Inferior parietal cortex (tissue), 1 donor: ENCODE measurements at regions not wholly inside any gene's neighbourhood (a gene's known extent, or its start where the extent isn't known, plus 50 kb on each side); places are given as distances from the start of the nearest gene placed in this dataset.
A peak's percentile ranks its signal among the peaks of the same experiment; 100 is the strongest.

Source experiments
- DNase-seq: peaks from one replicate; pipeline ENCODE4 v3.0.0-alpha.2; 2016; ENCODE audit errors: extremely low spot score

DNA sequence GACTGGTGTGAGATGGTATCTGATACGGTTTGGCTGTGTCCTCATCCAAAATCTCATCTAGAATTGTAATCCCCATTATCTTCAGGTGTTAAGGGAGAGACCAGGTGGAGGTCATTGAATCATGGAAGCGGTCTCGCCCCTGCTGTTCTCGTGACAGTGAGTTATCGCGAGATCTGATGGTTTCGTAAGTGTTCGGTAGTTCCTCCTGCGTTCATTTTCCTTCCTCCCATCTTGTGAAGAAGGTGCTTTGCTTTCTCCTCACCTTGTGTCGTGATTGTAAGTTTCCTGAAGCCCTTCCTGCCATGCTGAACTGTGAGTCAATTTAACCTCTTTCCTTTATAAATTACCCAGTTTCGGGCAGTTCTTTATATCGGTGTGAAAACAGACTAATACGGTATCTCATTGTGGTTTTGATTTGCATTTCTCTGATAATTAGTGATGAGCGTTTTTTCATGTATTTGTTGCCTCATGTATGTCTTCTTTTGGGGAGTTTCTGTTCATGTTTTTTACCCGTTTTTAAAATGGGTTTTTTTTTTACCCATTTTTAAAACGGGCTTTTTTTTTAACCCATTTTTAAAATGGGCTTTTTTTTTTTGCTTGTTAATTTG is 102.8 kb upstream of the SLC10A2 start:
- DNase-seq: no peak

DNA sequence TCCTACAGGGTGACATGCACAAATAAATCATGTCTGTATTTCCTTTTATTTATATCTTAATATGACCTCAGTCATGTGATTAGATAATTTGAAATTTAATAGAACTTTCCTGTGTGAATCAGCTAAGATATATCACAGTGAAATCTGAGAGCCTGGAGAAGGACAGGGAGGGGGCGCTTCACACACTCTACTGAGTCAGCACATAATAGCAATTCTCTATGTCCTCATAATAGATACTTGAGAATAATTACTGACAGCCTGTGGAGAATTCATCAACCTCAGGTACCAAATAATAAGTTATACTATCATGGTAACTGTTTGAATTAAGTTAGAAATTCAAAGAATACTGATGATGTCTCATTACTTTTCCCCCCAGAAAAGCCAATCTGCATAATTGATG is 98.0 kb upstream of the SLC10A2 start:
- no peak for DNase-seq

DNA sequence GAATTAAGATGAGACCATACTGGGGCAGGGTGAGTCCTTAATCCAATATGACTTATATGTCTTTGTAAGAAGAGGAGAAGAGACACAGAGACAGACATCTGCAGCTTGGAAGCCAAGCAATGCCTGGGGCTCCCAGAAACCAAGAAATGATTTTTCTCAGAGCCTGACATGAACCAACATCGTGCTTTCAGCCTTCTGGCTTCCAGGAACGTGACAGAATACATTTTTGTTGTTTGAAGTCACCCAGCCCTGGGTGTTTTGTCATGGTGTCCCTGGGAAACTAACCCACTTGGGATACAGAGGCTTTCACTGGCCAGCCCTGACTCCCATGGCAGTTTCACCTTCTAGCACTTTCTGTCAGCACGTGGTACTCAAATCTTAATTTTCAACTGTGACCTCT is 95.3 kb upstream of the SLC10A2 start:
- no peak for DNase-seq

DNA sequence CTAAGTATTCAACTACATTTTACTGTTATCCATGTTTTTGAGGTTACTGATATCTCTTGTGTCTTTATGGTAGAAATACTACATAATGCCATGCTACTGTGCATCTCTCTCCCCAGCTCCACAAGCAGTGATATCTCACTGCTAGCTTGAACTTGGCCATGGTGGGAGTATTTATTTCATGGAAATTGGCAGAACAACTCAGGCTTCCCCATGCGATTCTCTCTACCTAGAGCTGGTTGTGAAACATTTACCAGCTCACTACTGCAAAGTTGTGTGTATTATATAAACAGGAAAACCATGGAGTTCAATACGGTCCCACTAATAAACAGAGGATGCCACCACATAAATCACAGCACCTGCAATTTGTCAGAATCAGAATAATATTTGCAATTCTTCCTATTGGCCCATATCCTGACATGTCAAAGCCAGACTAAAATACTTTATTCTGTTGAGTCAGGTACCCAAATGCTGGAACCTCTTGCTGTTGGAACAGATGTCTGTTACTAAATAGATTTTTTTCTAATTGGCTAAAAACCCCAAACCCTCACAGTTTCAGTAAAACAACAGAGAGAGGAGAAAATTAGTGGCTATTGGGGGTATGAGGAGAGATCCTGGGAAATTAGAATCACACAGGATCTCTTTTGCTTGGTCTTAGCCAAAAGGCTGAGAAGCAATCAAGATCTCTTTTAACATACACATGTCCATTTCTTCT is 91.4 kb upstream of the SLC10A2 start:
- DNase-seq: no peak

DNA sequence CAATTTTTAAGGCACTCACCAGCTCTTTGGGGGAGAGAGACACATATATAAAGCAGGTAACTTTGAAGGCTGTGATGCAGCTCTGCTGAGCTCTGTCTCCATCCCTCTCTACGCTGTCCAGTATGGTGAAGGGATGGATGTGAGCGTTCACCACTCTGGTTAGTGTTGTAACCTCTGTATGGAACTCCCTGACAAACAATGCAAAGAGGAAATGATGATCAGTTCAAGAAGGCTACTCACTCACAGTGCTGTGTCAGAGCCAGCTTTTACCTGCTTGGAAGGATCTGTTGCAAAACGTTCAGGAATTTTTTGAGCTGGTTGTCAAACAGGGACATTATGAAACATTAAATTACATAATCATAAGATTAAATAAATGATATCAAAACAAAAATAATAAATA is 90.8 kb upstream of the SLC10A2 start:
- peak; percentile 4 for DNase-seq

DNA sequence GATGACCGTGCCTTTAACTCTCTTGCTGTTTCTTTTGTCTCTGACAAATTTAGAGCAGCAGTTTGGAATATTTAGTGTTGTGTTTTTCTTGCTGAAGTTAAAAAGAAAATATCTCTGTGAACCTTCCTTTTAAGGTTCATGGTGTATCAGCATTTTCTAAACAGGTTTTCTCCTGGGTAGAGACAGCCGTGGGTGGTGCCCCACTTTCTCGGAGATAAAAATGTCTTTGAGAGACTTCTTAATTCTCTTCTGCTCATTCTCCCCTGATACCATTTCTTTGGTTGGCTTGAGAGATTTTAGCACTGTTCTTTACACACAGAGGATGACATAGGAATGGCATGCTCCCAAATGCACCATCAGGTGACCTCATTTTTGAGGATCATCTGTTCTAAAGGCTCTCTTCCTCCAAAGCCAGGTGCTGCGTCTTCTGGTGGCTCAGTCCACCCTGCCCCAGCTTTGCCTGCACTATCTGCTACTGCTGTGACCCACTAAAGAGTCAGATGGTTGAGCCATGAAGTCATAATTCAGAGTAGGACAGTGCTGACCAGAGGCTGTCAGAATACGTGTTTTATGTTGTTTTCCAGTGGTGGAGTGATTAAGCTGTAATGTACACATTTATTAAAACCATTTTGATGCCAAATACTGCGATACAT is 90.3 kb upstream of the SLC10A2 start:
- peak; percentile 3 for DNase-seq

DNA sequence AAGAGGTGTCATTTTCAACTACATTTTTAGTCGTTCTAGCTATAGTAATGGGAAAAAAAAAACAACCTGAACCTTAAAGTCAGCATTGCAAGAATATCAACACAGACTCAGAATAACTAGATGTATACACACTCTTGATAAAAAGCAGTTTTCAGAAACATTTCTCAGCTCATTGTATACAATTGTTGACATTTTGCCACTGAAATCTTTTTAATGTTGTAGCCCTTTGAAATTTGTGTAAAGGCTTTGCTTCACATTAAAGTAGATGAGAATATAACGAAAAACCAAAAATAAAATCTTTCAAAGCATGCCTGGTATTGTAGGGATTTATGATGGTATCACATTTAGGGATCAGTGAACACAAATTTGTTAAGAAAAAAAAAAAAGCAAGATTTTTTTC is 87.2 kb upstream of the SLC10A2 start:
- no peak for DNase-seq

DNA sequence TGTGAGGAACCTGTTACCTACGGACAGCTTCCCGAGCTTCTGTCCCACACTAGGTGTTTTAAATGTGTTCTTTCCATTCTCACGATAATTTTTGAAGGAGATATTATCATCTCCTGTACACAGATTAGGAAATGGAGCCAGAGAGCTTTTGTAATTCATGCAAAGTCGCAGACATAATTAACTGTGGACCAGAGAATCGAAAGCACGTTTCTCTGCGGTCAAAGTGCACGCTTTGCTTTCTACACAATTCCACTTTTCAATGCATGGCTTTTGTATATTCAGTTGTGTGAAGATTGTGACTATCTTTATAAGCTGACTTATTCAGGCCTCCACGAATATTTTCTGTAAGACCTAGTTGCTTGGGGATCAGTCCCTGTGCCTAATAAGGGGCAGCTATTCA is 81.7 kb upstream of the SLC10A2 start:
- no peak for DNase-seq

DNA sequence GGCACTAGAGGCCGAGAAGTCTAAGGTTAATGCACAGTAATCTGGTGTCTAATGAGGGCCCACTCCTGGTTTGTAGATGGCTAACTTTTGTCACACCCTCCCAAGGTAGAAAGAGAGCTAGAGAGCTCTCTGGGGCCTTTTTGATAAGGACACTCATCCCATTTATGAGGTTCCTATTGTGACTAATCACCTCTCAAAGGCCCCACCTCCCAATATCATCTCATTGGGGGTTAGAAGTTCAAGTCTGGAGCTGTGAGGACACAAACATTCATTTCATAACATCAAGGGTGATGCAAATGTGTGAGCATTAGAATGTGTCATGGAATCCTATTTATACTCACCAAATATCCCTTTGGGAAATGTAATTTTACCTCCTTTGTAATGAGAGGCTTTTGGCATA is 79.2 kb upstream of the SLC10A2 start:
- no peak for DNase-seq

DNA sequence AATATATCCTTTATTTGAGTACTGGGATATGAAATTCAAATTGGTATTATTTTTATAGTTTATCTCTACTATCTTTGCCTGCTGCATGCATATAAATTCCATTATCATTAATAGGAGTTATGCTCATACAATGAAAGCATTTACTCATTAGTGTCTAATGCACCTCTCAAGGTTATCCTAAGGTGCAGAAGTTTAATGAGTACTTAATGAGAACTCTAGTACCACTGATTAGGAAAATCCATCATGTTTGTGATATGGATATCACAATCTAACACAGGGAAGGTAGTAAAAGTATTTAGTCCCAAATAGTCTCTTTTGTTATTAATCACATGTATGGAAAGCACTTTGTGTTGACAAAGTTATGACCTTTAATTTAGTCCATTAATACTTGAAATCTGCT is 77.2 kb upstream of the SLC10A2 start:
- DNase-seq: no peak

DNA sequence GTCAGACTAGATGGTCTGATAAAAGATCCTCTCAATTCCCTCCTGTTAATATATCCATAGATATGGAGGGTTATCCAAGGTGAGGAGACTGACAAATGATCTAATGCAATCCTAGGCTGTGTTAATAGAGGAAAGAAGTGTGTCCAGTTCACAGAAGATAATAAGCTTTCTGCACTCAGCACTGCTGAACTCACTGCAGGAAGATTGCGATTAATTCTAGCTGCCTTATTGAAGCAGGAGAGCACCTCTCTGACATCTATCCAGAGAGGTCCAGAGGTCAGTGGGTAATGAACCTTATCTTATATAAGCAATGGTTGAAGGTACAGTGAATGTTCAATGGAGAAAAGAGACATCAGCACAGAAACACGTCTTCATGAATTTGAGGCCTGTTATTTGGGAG is 75.9 kb upstream of the SLC10A2 start:
- DNase-seq: no peak

DNA sequence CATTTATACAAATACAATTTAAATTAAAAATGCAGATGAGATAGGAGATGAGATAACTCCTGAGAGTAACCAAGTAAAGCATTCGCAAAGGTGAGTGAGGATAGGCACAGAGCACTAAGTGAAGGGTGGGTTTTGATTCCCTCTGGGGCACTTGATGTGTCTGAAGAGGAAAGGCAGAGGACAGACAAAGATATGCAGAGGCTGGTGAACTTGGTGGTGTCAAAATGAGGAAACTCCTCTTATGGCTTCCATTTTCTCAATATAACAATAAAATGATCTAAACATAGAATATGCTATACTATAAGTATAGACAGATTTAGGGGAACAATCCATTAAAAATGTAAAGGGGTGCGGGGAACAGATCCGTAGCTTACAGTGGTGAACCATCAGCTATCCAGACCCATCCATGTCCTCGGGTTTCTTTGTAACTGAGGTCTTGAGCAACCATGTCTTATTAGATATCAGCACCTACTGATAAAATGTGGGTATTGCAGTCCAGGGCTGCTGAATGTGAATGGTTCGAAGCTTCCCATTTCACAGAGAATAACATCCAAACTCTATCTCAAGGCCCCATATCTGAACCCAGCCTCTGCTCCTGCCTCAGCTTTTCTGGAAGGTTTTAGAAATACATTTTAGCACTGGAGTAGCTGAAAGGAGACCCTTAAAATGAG is 73.9 kb upstream of the SLC10A2 start:
- DNase-seq: peak; percentile 9

DNA sequence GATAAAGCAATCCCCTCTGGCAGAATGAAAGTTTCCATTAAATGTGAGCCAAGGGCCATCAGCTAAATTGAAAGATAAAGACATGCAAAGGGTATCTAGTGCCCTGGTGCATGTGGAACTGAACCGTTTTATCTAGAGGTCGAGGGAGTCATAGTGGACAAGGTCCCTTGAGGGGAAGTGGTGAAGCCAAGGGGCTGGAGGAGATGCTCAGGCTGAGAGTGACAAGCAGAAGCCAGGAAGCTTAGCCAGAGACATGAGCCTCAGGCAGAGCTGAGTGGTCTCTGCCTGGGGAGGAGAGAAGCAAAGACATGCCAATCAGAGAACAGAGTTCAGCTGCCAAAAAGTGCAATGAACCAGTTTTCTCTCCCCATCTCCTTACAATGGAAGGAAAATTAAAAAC is 68.1 kb upstream of the SLC10A2 start:
- no peak for DNase-seq

DNA sequence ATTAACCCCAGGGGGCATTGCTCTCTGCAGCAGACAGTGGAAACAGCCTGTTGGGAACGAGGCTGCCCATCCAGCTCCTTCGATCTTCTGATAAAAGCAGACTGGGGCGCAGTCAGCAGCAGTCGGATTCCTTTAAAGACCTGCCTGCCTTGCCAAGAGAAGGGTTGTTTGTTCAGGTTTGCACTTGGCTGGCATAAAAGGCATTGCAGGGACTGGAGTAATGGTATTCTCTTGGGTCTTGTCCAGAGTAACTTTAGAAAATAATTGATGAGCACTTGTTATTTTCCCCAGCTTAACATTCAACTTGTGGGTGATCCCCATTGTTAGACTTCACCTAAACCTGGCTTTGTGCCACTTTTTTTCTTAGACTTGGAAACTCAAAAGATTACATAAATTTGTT is 67.3 kb upstream of the SLC10A2 start:
- DNase-seq: no peak

DNA sequence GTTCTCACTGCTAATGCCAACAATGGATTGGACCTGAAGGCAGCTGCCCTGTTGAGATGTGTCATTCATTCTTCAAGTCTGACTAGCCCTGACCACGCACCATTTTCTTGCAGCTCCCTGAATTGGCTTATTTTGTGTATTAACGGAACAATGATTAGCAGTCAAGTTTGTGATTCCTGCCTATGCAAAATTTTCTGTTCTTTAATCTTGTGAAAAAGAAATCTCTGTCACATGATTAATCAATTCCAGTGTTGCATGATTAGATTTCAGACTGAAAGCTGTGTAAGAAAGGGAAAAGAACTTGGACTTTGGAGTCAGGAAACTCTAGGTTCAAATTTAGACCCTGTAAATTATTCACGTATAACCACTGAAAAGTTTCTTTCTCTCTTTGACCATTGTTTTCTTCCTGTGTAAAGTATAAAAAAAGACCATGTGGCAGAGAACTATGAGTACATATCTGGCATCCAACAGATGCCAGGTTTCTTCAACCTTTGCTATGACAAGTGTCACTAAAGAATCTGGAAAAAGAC is 64.5 kb upstream of the SLC10A2 start:
- DNase-seq: no peak

DNA sequence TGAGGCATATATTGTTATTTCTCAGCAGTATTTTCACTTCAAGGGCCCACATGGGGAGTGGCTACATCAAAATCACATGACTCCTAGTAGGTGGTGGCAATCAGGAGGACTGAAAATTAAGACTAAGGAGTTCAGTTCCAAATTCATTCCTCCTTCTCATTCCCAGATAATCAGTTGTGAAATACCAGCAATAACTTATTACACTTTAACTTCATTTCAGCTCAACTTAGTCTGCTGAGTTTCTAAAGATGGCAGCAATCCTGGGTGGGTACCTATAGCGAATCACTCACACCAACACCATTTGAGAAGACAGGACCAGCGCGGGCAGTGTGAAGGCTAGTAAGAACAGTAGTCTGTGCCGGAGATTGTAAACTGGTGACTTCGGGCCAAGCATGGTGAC is 63.9 kb upstream of the SLC10A2 start:
- DNase-seq: no peak
